GM12878 (cell line): ENCODE measurements at regions not wholly inside any gene's neighbourhood (a gene's known extent, or its start where the extent isn't known, plus 50 kb on each side); places are given as distances from the start of the nearest gene placed in this dataset.

Experiments used
- ATAC-seq: fragments of 200-7000 bp; cut with Tn5 transposase; 3 replicates; pipeline ENCODE4 v1.9.1; 2020; ENCODE audit warnings: mild to moderate bottlenecking, moderate library complexity
- BruUV-seq: library from RNA; stranded (reverse); fragments of 400-500 nt; replicated peaks from 2 replicates; lab custom pipeline; 2021; lab: Mats Ljungman, UMichigan
- CTCF ChIA-PET: fragments of 300-600 bp; sonication (Branson Sonifier 250); formaldehyde crosslinking; extraction: SDS; loops from one replicate; lab custom pipeline; 2021; ENCODE audit warnings: inconsistent platforms; lab: Yijun Ruan, JAX
- POLR2A ChIA-PET: fragments of 350-600 bp; formaldehyde crosslinking; extraction: SDS; loops from one replicate; lab custom pipeline; 2021; ENCODE audit warnings: inconsistent platforms; lab: Charles Lee
- RAD21 ChIA-PET: fragments of 300-600 bp; sonication (Branson Sonifier 250); formaldehyde crosslinking; loops from one replicate; lab custom pipeline; 2023; ENCODE audit warnings: antibody characterized with exemption; ENCODE audit not compliant: unreplicated experiment; lab: Charles Lee
- SMC1A ChIA-PET: fragments of 300-600 bp; sonication (Branson Sonifier 250); formaldehyde crosslinking; loops from one replicate; lab custom pipeline; 2023; ENCODE audit not compliant: unreplicated experiment, uncharacterized antibody; lab: Charles Lee
- DNase-seq: peaks from one replicate; pipeline ENCODE4 v3.0.0-alpha.2; 2011; ENCODE audit warnings: low read depth, low spot score
- FAIRE-seq: peaks from 3 replicates; lab custom pipeline; 2011; peaks lifted over from hg19 to GRCh38; lab: Jason Lieb, UNC
- H2AFZ ChIP-seq: 2 replicates; pipeline ENCODE4 v1.6.0; 2011; ENCODE audit warnings: low read depth, low read length, control low read depth; ENCODE audit not compliant: control insufficient read depth
- H3K27ac ChIP-seq: 2 replicates; pipeline ENCODE4 v1.5.1; 2011; ENCODE audit warnings: control low read depth; ENCODE audit not compliant: control insufficient read depth, insufficient read depth
- H3K27me3 ChIP-seq, 2 experiments: replicated peaks in 1 of 2; 2 replicates each; pipeline versions ENCODE4 v1.6.0 to v1.6.1; 2011; ENCODE audit warnings: low read length in 1 of 2; ENCODE audit not compliant: control insufficient read depth in 2 of 2, insufficient read depth in 2 of 2
- H3K36me3 ChIP-seq, 2 experiments: 2 replicates each; pipeline ENCODE4 v1.5.1; 2011; ENCODE audit warnings: low read length in 1 of 2; ENCODE audit not compliant: control insufficient read depth in 2 of 2, insufficient read depth in 2 of 2
- H3K4me1 ChIP-seq: 2 replicates; pipeline ENCODE4 v1.6.1; 2011; ENCODE audit warnings: mild to moderate bottlenecking, low read length, moderate library complexity, mixed read lengths; ENCODE audit not compliant: control insufficient read depth, insufficient read depth
- H3K4me2 ChIP-seq: 2 replicates; pipeline ENCODE4 v1.6.0; 2011; ENCODE audit warnings: control low read depth; ENCODE audit not compliant: control insufficient read depth, insufficient read depth
- H3K4me3 ChIP-seq: fragments of 200-600 bp; sonication (generic); 2 replicates; pipeline ENCODE4 v1.5.1; 2016
- H3K79me2 ChIP-seq: 2 replicates; pipeline ENCODE4 v1.6.0; 2011; ENCODE audit warnings: low read length; ENCODE audit not compliant: control insufficient read depth, insufficient read depth
- H3K9ac ChIP-seq: 2 replicates; pipeline ENCODE4 v1.8.0; 2011; ENCODE audit warnings: low read length, control low read depth, mixed read lengths; ENCODE audit not compliant: control insufficient read depth, insufficient read depth
- H3K9me3 ChIP-seq: replicated peaks from 3 replicates; pipeline ENCODE4 v1.5.1; 2011; ENCODE audit warnings: mild to moderate bottlenecking, low read length; ENCODE audit not compliant: control insufficient read depth, insufficient read depth
- H4K20me1 ChIP-seq: 2 replicates; pipeline ENCODE4 v1.6.0; 2011; ENCODE audit not compliant: control insufficient read depth, insufficient read depth
- FOXK2 ChIP-seq: fragments of 450-650 bp; IDR thresholded peaks from 2 replicates; pipeline ENCODE4 v1.6.1; 2017; ENCODE audit warnings: mild to moderate bottlenecking, moderate library complexity
- IKZF2 ChIP-seq, 2 experiments: fragments of 450-650 bp; IDR thresholded peaks; 2 replicates each; pipeline ENCODE4 v1.6.1; 2017; ENCODE audit warnings: mild to moderate bottlenecking in 2 of 2, moderate library complexity in 2 of 2
- IRF4 ChIP-seq: IDR thresholded peaks from 2 replicates; pipeline ENCODE4 v1.6.1; 2011; ENCODE audit warnings: low read depth, low read length
- MXI1 ChIP-seq: fragments of 150-350 bp; IDR thresholded peaks from 2 replicates; pipeline ENCODE4 v1.6.1; 2011; ENCODE audit warnings: low read depth, mild to moderate bottlenecking, inconsistent platforms, low read length, improper control_type of control experiment
- STAT1 ChIP-seq: fragments of 450-650 bp; conservative IDR thresholded peaks from 2 replicates; pipeline ENCODE4 v1.6.1; 2014; ENCODE audit warnings: antibody characterized with exemption, mild to moderate bottlenecking
- TCF3 ChIP-seq: IDR thresholded peaks from 2 replicates; pipeline ENCODE4 v1.6.1; 2012; ENCODE audit warnings: low read depth, mild to moderate bottlenecking, low read length, borderline replicate concordance; ENCODE audit not compliant: insufficient read depth
- ZNF24 ChIP-seq: fragments of 450-650 bp; IDR thresholded peaks from 2 replicates; pipeline ENCODE4 v1.6.1; 2017; ENCODE audit warnings: antibody characterized with exemption, mild to moderate bottlenecking
- ZNF384 ChIP-seq: IDR thresholded peaks from 2 replicates; pipeline ENCODE4 v1.6.1; 2012; ENCODE audit warnings: low read depth, mild to moderate bottlenecking, low read length, improper control_type of control experiment, borderline replicate concordance
- in situ Hi-C: fragments of 300-500 bp; cut with MboI; formaldehyde crosslinking; loops from 9 replicates; pipeline ENCODE4 v1.14.3; 2018; ENCODE audit warnings: mixed read lengths
- intact Hi-C: fragments of 100-400 bp; cut with micrococcal nuclease; formaldehyde crosslinking; loops from one replicate; pipeline ENCODE4 v1.14.2; 2022; ENCODE audit not compliant: unreplicated experiment
- TF ChIP-seq, protein P1 (sequence below): fragments of 450-650 bp; conservative IDR thresholded peaks from 2 replicates; pipeline ENCODE4 v1.6.1; 2017; ENCODE audit warnings: mild to moderate bottlenecking, moderate library complexity

DNA sequence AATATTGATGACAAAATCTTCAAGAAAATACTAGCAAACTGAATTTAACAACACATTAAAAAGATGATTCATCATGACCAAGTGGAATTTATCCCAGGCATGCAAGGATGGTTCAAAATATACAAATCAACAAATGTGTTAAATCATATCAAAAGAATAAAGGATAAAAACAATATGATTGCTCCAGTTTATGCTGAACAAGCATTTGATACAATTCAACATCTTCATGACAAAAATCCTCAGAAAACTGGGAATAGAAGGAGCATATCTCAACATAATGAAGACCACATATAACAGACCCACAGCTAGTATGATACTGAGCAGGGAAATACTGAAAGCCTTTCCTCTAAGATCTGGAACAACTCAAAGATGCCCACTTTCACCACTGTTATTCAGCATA lies 352.3 kb downstream of the PYDC2 start:
- ChIA-PET POLR2A (no interaction called here), RAD21 (no interaction called here), CTCF (interaction anchor here (0.6 kb wide), 1 partner anchor 611 kb away, joined by 3 read pairs; no protein-coding TSS in a partner anchor), SMC1A (no interaction called here)
- no peaks in the 10 kb centered on the region for H3K4me1 ChIP-seq
- in situ Hi-C loops (no loop called here), intact Hi-C loops (loop anchor here (5.0 kb wide), 1 partner anchor 396 kb away; no protein-coding TSS in a partner anchor)
- H3K9ac ChIP-seq = no peak overlapping the region
- no peaks in the 10 kb centered on the region for H3K9me3 ChIP-seq
- DNase-seq (no peak), FAIRE-seq (no peak), ATAC-seq (no peak)
- no peaks in the 10 kb centered on the region for H3K36me3 ChIP-seq
- no peaks in the 10 kb centered on the region for H3K27me3 ChIP-seq
- no peak overlapping the region for H3K27ac ChIP-seq
- no peak overlapping the region for H3K4me3 ChIP-seq
- H3K4me2 ChIP-seq = no peak overlapping the region
- no peaks in the 10 kb centered on the region for H3K79me2 ChIP-seq
- H4K20me1 ChIP-seq = no peaks in the 10 kb centered on the region
- no peak for TF ChIP-seq TCF3
- no peak for TF ChIP-seq MXI1
- no peak for TF ChIP-seq FOXK2
- H2AFZ ChIP-seq = no peak overlapping the region
- BruUV-seq = no TSS peak

DNA sequence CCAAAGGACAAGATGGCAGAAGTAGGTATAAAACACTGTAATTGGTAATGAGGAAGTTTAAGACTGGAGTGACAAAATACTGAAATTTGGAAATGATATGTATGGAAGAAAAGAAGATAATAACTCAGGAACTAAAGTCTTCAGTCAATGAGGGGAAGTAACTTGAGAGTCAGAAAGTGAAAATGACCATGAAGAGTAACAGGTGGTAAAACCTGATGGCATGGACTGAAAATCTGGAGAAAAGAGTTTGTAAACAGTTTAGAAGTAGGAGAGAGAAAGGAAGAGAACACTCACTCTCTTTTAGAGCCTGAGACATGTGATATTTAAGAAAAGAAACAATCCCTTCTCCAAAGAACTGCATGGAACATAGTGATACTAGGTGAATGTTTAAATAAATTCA lies 387.9 kb downstream of the PYDC2 start:
- no TSS peak for BruUV-seq
- POLR2A ChIA-PET = no interaction called here
- CTCF ChIA-PET = no interaction called here
- no peaks in the 10 kb centered on the region for H3K79me2 ChIP-seq
- SMC1A ChIA-PET = no interaction called here
- TF ChIP-seq IKZF2 (IDR thresholded peaks at IDR 0.05) (no peak), ZNF384 (no peak), STAT1 (no peak), IRF4 (no peak), ZNF24 (no peak)
- TF ChIP-seq, protein P1, sequence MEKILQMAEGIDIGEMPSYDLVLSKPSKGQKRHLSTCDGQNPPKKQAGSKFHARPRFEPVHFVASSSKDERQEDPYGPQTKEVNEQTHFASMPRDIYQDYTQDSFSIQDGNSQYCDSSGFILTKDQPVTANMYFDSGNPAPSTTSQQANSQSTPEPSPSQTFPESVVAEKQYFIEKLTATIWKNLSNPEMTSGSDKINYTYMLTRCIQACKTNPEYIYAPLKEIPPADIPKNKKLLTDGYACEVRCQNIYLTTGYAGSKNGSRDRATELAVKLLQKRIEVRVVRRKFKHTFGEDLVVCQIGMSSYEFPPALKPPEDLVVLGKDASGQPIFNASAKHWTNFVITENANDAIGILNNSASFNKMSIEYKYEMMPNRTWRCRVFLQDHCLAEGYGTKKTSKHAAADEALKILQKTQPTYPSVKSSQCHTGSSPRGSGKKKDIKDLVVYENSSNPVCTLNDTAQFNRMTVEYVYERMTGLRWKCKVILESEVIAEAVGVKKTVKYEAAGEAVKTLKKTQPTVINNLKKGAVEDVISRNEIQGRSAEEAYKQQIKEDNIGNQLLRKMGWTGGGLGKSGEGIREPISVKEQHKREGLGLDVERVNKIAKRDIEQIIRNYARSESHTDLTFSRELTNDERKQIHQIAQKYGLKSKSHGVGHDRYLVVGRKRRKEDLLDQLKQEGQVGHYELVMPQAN = no peak
- no peaks in the 10 kb centered on the region for H3K9me3 ChIP-seq
- H3K36me3 ChIP-seq = no peaks in the 10 kb centered on the region
- H2AFZ ChIP-seq = no peak overlapping the region
- H3K27me3 ChIP-seq = no peaks in the 10 kb centered on the region
- DNase-seq (no peak), FAIRE-seq (no peak), ATAC-seq (no peak)
- RAD21 ChIA-PET = no interaction called here
- in situ Hi-C loops = no loop called here
- H3K4me2 ChIP-seq = no peak overlapping the region
- no peak overlapping the region for H3K4me3 ChIP-seq
- no peak overlapping the region for H3K27ac ChIP-seq
- no peaks in the 10 kb centered on the region for H4K20me1 ChIP-seq
- no peak overlapping the region for H3K9ac ChIP-seq
- intact Hi-C loops = no loop called here
- no peaks in the 10 kb centered on the region for H3K4me1 ChIP-seq
